ENCODE measurements at regions not wholly inside any gene's neighbourhood (a gene's known extent, or its start where the extent isn't known, plus 50 kb on each side); places are given as distances from the start of the nearest gene placed in this dataset.

DNA sequence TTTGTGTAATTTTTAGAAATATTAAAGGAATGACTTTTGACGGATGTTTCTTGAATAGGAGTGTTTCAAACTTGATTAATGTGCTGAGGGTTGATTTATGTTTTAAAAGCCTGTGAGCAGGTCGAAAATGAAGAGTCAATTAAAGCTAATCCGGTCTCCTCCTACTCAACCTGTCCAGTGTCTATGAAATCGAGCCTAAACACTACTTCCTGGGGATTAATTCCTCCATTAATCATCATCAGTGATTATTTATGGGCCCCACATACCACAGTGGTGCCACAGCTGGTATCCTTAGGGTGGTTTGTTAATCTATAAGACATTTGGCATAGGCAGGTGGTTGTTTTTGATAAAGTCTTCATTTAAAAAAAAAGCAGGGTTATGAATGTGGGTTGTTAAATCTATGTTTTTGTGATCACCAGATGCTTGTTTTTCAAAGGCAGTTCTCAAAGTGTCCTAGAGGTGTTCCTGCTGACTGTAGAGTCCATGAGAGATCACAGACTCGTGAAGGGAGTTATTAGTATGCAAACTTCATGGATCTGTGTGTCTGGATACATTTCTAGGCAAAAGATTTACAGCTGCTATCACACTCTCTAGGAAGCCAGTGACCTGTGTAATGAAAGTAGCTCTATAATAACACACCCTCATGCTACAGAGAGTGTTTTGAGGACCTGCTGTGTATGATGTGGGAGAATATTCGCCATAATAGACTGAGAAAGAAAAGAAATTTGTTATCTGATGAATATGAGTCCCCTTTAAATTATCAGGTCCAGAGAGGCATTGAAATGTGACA, 308.6 kb downstream of the AKAIN1 start:
- Mint-ChIP-seq H3K36me3 (peaks cover 0 to 5% (median 0%) of the 10 kb centered on the region in 3 donors), H3K9me3 (peaks cover 4 to 44% (median 16%) of the 10 kb centered on the region in 9 donors), H3K27me3 (no peaks in the 10 kb centered on the region), H3K4me1 (no peaks in the 10 kb centered on the region), H3K4me3 (no peak overlapping the region), H3K27ac (no peak overlapping the region)
- POLR2A ChIA-PET = no interaction called here
- no peak for DNase-seq
- no peak for ATAC-seq

DNA sequence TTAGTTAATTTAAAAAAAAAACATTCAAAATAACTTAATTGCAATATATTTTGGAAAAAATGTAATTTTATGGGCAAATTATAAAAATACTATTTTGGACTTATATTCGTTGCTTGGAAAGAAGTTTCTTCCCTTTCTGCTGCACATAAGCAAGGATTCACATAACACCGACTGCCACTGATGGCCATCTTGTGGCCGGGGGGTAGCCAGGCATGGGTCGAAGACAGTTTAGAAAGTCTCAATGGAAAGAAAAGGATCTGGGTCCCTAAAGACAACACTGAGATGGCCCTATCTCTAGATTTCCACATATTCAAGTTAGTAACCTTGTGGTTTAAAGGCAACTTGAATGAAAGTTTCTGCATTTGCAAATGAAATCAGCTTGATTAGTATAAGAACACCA, 318.6 kb downstream of the AKAIN1 start:
- H3K4me1 Mint-ChIP-seq = no peaks in the 10 kb centered on the region
- H3K27ac Mint-ChIP-seq = no peak overlapping the region
- H3K4me3 Mint-ChIP-seq = no peak overlapping the region
- H3K27me3 Mint-ChIP-seq = no peaks in the 10 kb centered on the region
- DNase-seq = no peak
- POLR2A ChIA-PET = no interaction called here
- H3K36me3 Mint-ChIP-seq = no peaks in the 10 kb centered on the region
- peaks cover 0 to 56% (median 14%) of the 10 kb centered on the region in 9 donors for H3K9me3 Mint-ChIP-seq
- ATAC-seq = no peak

DNA sequence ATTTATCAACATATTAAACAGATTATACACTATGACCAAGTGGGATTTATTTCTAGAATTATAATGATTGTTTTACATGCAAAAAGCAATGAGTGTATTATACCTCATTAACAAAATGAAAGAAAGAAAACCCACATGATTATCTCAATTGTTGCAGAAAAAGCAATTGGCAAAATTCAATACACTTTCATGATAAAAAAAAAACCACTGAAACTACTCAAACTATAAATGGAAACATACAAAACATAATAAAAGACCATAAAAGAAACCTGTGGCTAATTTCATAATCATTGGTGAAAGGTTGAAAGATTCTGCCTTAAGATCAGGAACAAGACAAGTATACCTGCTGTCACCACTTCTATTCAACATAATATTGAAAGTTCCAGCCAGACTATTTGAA, 325.9 kb downstream of the AKAIN1 start:
- Mint-ChIP-seq H3K36me3 (no peaks in the 10 kb centered on the region), H3K27ac (no peak overlapping the region)
- POLR2A ChIA-PET = no interaction called here

DNA sequence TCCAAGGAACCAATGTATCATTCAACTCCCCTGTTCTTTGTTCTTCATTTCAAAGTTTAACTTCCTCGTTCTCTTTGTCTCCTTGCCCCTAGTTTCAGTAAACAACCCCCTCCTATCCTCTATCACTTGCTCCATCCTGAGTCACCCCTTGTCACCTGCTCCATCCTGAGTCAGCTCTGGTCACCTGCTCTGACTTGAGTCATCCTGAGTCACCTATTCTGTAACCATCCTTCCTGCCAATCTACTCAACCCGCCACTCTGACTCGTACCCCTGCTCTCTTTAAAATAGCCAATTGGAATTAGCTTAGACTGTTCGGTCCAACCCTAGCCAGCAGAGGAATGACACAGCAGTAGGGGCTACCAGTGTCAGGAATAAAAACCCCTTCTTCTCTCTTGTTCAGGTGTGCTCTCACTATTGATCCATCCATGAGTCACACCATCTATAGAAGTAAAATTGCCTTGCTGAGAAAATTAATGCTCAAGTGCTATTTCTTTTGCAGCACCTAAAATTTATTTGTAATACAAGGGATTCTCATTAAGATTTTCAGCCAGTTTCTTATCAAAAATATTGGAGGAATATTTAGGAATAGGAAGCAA, 326.8 kb downstream of the AKAIN1 start:
- Mint-ChIP-seq H3K9me3 (peaks cover 13 to 45% (median 27%) of the 10 kb centered on the region in 9 donors), H3K27ac (no peak overlapping the region), H3K4me1 (no peaks in the 10 kb centered on the region), H3K27me3 (no peaks in the 10 kb centered on the region), H3K4me3 (no peak overlapping the region), H3K36me3 (no peaks in the 10 kb centered on the region)
- no peak for DNase-seq
- POLR2A ChIA-PET = no interaction called here
- ATAC-seq = no peak

More for the DNA sequence above, 325.9 kb downstream of the AKAIN1 start:
- DNase-seq = no peak
- no peak overlapping the region for H3K4me3 Mint-ChIP-seq
- ATAC-seq = no peak
- no peaks in the 10 kb centered on the region for H3K4me1 Mint-ChIP-seq
- H3K9me3 Mint-ChIP-seq = peaks cover 8 to 40% (median 25%) of the 10 kb centered on the region in 9 donors
- H3K27me3 Mint-ChIP-seq = no peaks in the 10 kb centered on the region

DNA sequence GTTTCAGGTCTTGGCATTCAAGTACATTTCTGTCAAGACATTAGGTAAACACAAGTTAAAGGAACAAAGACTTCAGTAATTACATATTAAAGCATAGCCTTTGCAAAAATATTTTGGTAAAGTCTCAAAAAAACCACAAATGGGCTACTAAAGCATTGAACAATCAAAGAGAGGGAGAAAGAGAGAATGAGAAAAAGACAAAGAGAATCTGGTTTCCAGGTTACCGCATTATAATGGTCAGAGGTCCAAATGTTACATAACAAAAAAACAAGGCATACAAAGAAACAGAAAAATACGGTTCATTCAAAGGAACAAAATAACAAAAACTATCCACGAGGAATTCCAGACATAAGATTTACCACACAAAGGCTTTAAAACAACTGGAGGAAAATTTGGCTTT, 327.9 kb downstream of the AKAIN1 start:
- no peak for ATAC-seq
- Mint-ChIP-seq H3K9me3 (peaks cover 11 to 38% (median 23%) of the 10 kb centered on the region in 9 donors), H3K4me1 (no peaks in the 10 kb centered on the region), H3K36me3 (no peaks in the 10 kb centered on the region), H3K27me3 (no peaks in the 10 kb centered on the region), H3K27ac (no peak overlapping the region), H3K4me3 (no peak overlapping the region)
- DNase-seq = no peak
- POLR2A ChIA-PET = no interaction called here

DNA sequence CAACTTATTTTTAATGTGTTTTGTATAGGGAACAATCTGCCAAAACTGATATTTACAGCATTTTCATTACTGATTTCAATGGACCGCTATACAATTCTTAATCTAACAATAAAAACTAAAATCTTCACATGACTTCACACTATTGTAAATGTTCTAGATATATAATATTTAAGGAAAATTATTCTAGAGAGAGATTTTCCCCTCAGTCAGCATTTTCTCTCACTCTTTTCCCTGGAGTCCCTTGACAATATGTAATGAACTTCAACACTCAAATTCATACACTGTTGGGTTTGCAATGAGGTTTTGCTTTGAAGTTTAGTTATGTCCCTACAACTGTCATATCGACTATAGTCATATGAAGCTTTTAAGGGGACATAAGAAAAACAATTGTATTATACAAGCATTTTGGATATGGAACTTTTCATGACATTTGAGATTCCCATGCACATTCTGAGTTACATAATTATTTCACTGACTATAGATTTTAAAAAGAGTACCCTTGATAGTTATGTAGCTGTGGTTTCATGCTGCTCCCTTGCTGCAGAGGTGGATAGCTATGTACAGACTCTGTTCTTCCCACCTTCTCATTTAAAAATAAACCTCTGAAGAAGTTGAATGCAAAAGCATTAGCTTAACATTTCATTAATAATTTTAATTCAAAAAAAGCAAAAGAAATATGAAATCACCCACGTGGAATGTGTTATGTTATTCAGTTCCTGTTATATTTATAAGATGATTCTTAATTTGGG, 338.5 kb downstream of the AKAIN1 start:
- no peaks in the 10 kb centered on the region for H3K27me3 Mint-ChIP-seq
- H3K4me1 Mint-ChIP-seq = no peaks in the 10 kb centered on the region
- peaks cover 1 to 12% (median 8%) of the 10 kb centered on the region in 9 donors for H3K9me3 Mint-ChIP-seq
- ATAC-seq = no peak
- POLR2A ChIA-PET = no interaction called here
- no peak overlapping the region for H3K27ac Mint-ChIP-seq
- no peak overlapping the region for H3K4me3 Mint-ChIP-seq
- H3K36me3 Mint-ChIP-seq = peaks cover 0 to 4% (median 0%) of the 10 kb centered on the region in 3 donors
- DNase-seq = no peak

DNA sequence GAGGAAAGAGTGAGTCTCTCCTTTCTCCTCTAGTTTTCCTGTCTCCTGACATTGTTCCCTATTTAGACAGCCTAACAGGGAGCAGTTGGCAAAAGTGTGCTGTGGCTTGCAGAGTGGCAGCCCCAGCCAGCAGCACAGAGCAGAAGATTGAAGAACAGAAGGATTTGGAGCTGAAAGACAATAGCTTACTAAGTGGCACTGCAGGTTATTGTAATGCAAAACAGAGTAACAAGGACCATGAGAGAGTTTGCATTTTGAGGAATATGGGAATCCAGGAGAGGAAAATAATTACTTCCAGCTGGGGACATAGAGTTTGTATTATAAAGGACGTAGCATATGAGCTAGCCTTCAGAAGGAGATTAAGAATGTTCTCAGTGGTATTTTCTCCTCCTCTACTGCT, 342.4 kb downstream of the AKAIN1 start:
- no peaks in the 10 kb centered on the region for H3K4me1 Mint-ChIP-seq
- ATAC-seq (no peak), DNase-seq (no peak)
- peaks cover 0 to 1% (median 0%) of the 10 kb centered on the region in 5 donors for H3K27me3 Mint-ChIP-seq
- H3K4me3 Mint-ChIP-seq = no peak overlapping the region
- H3K9me3 Mint-ChIP-seq = peaks cover 0 to 14% (median 4%) of the 10 kb centered on the region in 9 donors
- H3K27ac Mint-ChIP-seq = no peak overlapping the region
- no peaks in the 10 kb centered on the region for H3K36me3 Mint-ChIP-seq
- POLR2A ChIA-PET = no interaction called here

DNA sequence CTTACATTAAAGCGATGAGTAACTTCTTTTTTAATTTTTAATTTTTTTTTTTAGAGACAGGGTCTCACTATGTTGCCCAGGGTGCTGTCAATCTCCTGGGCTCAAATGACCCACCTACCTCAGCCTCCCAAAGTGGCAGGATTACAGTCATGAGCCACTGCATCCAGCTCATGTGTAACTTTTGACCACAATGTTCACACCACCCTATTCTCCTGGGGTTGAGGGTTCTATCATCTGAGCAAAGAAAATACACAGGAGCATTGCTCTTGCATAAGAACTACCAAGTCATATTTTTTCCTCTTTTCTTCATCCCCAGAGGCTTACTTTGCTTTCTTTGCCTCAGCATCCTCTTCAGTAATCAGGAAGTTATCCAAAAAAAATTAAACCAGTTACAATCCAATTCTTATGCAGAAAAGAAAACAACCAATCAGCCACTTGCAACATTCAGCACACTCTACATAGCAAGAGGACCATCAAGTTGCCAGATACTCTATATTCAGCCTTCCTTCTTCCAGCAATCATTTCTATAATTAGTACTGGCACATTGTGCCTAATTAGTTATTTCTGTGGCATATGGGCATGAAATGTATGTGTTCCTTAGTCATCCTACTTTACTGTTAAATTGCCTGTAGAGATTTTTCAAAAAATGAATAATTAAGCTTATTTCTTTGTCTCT, 345.6 kb downstream of the AKAIN1 start:
- no peaks in the 10 kb centered on the region for H3K36me3 Mint-ChIP-seq
- POLR2A ChIA-PET = no interaction called here
- no peaks in the 10 kb centered on the region for H3K4me1 Mint-ChIP-seq
- H3K27ac Mint-ChIP-seq = no peak overlapping the region
- no peak for ATAC-seq
- peaks cover 0 to 1% (median 0%) of the 10 kb centered on the region in 5 donors for H3K27me3 Mint-ChIP-seq
- no peak overlapping the region for H3K4me3 Mint-ChIP-seq
- no peak for DNase-seq
- H3K9me3 Mint-ChIP-seq = peaks cover 0 to 22% (median 4%) of the 10 kb centered on the region in 9 donors

DNA sequence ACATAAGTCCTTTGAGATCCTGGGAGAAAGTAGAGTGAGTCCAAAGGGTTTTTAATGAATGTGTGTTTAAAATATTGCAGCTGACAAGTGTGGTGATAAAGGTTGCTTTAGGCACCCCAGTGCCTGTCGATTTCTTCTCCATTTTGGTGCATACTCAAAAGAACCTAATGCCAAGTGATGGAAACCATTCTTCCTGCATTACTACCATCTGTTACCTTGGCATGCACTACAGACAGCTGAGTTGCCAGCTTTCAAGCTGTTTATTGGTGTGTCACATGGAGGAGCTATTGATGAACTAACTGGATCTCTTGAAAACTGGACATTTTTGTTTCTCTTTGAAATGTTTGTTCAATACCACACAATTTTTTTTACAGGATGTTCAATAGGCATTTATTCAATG, 350.0 kb downstream of the AKAIN1 start:
- POLR2A ChIA-PET = no interaction called here
- ATAC-seq (no peak), DNase-seq (no peak)
- Mint-ChIP-seq H3K4me1 (no peaks in the 10 kb centered on the region), H3K9me3 (peaks cover 0 to 22% (median 5%) of the 10 kb centered on the region in 9 donors), H3K4me3 (no peak overlapping the region), H3K27me3 (no peaks in the 10 kb centered on the region), H3K27ac (no peak overlapping the region), H3K36me3 (no peaks in the 10 kb centered on the region)

DNA sequence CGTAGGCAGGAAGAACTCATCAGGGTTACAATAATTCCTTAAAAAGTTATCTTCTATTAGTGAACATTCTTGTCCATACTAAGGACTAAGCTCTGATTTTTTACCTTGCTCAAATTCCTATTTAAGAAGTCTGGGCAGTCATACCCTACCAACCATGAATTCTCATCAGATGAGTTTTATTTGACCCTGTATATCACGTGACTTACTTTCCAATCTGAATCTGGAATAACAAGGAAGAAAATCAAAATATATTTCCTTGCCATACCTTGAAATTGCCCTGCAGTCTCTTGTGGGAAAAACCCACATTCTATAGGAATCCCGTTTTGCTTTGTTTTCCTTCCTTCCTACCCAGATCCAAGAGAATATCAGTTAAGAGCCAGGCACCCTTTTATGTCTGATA, 352.7 kb downstream of the AKAIN1 start:
- Mint-ChIP-seq H3K9me3 (peaks cover 0 to 14% (median 3%) of the 10 kb centered on the region in 9 donors), H3K36me3 (no peaks in the 10 kb centered on the region), H3K4me1 (no peaks in the 10 kb centered on the region), H3K4me3 (no peak overlapping the region), H3K27me3 (no peaks in the 10 kb centered on the region), H3K27ac (no peak overlapping the region)
- no peak for ATAC-seq
- no peak for DNase-seq
- POLR2A ChIA-PET = no interaction called here

DNA sequence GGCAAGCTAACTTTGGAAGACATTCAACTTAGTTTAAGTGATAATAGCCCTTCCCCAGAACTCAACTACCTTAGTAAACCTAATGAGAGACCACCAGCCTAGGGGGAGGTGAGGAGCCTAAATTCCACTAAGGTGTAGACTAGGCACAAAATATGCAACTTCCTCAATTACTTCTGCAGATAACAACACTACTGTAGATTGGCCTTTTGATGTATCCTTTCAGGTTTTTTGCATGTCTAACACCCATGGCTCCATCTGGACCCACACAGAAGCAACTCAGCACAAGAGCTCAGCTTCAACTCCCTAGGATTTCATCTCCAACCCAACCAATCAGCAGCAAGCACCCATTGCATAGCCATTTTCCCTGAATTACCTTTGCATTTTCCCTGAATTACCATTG, 353.3 kb downstream of the AKAIN1 start:
- POLR2A ChIA-PET = no interaction called here
- H3K27me3 Mint-ChIP-seq = no peaks in the 10 kb centered on the region
- no peaks in the 10 kb centered on the region for H3K36me3 Mint-ChIP-seq
- H3K4me1 Mint-ChIP-seq = no peaks in the 10 kb centered on the region
- DNase-seq (no peak), ATAC-seq (no peak)
- H3K4me3 Mint-ChIP-seq = no peak overlapping the region
- no peak overlapping the region for H3K27ac Mint-ChIP-seq
- H3K9me3 Mint-ChIP-seq = peaks cover 0 to 12% (median 3%) of the 10 kb centered on the region in 9 donors

DNA sequence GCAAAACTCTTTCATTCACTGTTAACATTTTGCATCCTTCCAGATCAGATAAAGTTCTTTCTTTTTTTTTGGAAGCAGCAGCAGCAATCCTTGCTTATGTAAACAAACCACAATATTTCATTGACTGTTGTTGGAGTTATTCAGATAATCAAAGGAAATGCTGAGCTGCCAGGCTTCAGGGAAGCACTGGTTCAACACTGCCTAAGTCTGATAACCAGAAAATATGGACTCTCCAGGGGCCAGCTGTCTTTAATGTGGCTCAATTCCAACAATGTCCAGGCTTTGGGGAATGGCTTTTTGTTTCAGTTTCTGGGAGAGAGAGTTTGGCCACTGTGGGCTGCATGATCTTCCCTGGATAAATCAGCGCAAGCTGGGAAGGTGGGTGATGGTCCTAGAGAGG, 354.3 kb downstream of the AKAIN1 start:
- no peaks in the 10 kb centered on the region for H3K27me3 Mint-ChIP-seq

DNA sequence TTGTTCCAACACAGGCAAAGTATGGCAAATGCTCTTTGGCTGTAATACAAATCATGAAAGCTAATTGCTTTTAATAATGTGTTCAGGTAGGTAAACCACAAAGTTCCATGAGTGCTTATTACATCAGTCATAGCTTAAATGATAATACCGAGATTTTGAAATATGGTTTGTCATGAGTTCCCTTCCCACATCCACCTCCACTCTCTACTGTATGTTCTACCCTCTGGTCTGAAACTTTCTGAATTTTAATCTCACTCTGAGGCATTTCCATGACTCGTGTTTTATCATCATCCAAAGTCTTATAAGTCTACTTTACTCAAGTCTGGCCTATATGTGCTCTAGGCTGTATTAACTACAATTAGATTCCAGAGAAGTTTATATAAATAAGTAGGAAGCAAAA, 354.8 kb downstream of the AKAIN1 start:
- Mint-ChIP-seq H3K9me3 (peaks cover 0 to 6% (median under 1%) of the 10 kb centered on the region in 9 donors), H3K36me3 (no peaks in the 10 kb centered on the region), H3K27ac (no peak overlapping the region), H3K27me3 (no peaks in the 10 kb centered on the region), H3K4me3 (no peak overlapping the region), H3K4me1 (no peaks in the 10 kb centered on the region)
- DNase-seq (no peak), ATAC-seq (no peak)
- POLR2A ChIA-PET = no interaction called here

More for the DNA sequence above, 354.3 kb downstream of the AKAIN1 start:
- Mint-ChIP-seq H3K27ac (no peak overlapping the region), H3K4me1 (no peaks in the 10 kb centered on the region), H3K9me3 (peaks cover 0 to 11% (median 3%) of the 10 kb centered on the region in 9 donors), H3K4me3 (no peak overlapping the region), H3K36me3 (no peaks in the 10 kb centered on the region)
- ATAC-seq (no peak), DNase-seq (no peak)
- POLR2A ChIA-PET = no interaction called here
